B cell (primary cell): ENCODE measurements at regions not wholly inside any gene's neighbourhood (a gene's known extent, or its start where the extent isn't known, plus 50 kb on each side); places are given as distances from the start of the nearest gene placed in this dataset.

Experiments
- ATAC-seq: fragments of 200-7000 bp; cut with Tn5 transposase; one replicate; pipeline ENCODE4 v1.10.0; 2021; ENCODE audit warnings: low read depth, mild to moderate bottlenecking, moderate number of reproducible peaks, moderate library complexity
- CTCF ChIA-PET: fragments of 350-600 bp; sonication (Branson Sonifier 250); formaldehyde crosslinking; loops from one replicate; lab custom pipeline; 2021; ENCODE audit warnings: antibody characterized with exemption, inconsistent platforms; lab: Charles Lee
- POLR2A ChIA-PET: fragments of 350-600 bp; sonication (Branson Sonifier 250); formaldehyde crosslinking; loops from one replicate; lab custom pipeline; 2021; ENCODE audit warnings: antibody characterized with exemption; lab: Charles Lee
- DNase-seq: peaks from one replicate; pipeline ENCODE4 v3.0.0; 2013
- H2AFZ ChIP-seq: 2 replicates; pipeline ENCODE4 v1.6.1; 2012; ENCODE audit warnings: mild to moderate bottlenecking, low read depth, low read length; ENCODE audit not compliant: insufficient read depth, poor library complexity, severe bottlenecking
- H3K27ac ChIP-seq, 2 donors: 1 replicate in 1 of 2; 2 replicates in 1 of 2; pipeline ENCODE4 v1.5.1; 2012 to 2013; ENCODE audit warnings: low read length in 2 of 2, mild to moderate bottlenecking in 2 of 2, moderate library complexity in 1 of 2
- H3K27me3 ChIP-seq, 4 experiments: fragments of 200-600 bp in 1 of 4; sonication (generic) in 1 of 4; replicated peaks in 1 of 4; 1 replicate in 2 of 4; 2 replicates in 2 of 4; pipeline versions ENCODE4 v1.6.1 to v1.7.0; 2013 to 2016; ENCODE audit warnings: low read length in 3 of 4, mild to moderate bottlenecking in 2 of 4, mixed read lengths in 1 of 4, moderate library complexity in 1 of 4; ENCODE audit not compliant: insufficient read depth in 4 of 4, control insufficient read depth in 3 of 4; ENCODE audit errors: control extremely low read depth in 1 of 4
- H3K36me3 ChIP-seq, 2 experiments: replicated peaks in 1 of 2; 1 replicate in 1 of 2; 2 replicates in 1 of 2; pipeline versions ENCODE4 v1.6.1 to v1.7.1; 2013; ENCODE audit warnings: low read length in 1 of 2; ENCODE audit not compliant: insufficient read depth in 2 of 2, control insufficient read depth in 1 of 2; ENCODE audit errors: control extremely low read depth in 1 of 2, extremely low read depth in 1 of 2
- H3K4me1 ChIP-seq, 2 donors: fragments of 200-600 bp in 1 of 2; sonication (generic) in 1 of 2; 1 replicate in 1 of 2; 2 replicates in 1 of 2; pipeline versions ENCODE4 v1.5.1 to v1.6.1; 2013 to 2017; ENCODE audit warnings: low read length in 2 of 2; ENCODE audit not compliant: control insufficient read depth in 2 of 2, insufficient read depth in 2 of 2
- H3K4me2 ChIP-seq: replicated peaks from 2 replicates; pipeline ENCODE3; 2012; ENCODE audit warnings: mild to moderate bottlenecking, low read depth, low read length; ENCODE audit not compliant: poor library complexity, severe bottlenecking
- H3K4me3 ChIP-seq, 5 experiments: fragments of 200-600 bp in 1 of 5; sonication (generic) in 1 of 5; 1 replicate in 3 of 5; 2 replicates in 2 of 5; pipeline versions ENCODE4 v1.5.1 to v1.7.0; 2011 to 2016; ENCODE audit warnings: low read length in 4 of 5, mild to moderate bottlenecking in 4 of 5, low read depth in 2 of 5, control low read depth in 1 of 5, moderate library complexity in 1 of 5; ENCODE audit not compliant: insufficient read depth in 1 of 5; ENCODE audit errors: control extremely low read depth in 1 of 5, extremely low read depth in 1 of 5
- H3K79me2 ChIP-seq: fragments of 200-600 bp; sonication (generic); one replicate; pipeline ENCODE4 v1.6.0; 2016; ENCODE audit warnings: low read length; ENCODE audit not compliant: control insufficient read depth, insufficient read depth
- H3K9ac ChIP-seq: fragments of 200-600 bp; sonication (generic); 2 replicates; pipeline ENCODE4 v1.6.1; 2017; ENCODE audit warnings: mild to moderate bottlenecking, low read length, moderate library complexity
- H3K9me3 ChIP-seq, 3 donors: one replicate each; pipeline versions ENCODE4 v1.6.1 to v1.7.1; 2013; ENCODE audit warnings: low read length in 2 of 3; ENCODE audit not compliant: control insufficient read depth in 2 of 3, insufficient read depth in 1 of 3; ENCODE audit errors: control extremely low read depth in 1 of 3
- H4K20me1 ChIP-seq: 2 replicates; pipeline ENCODE4 v1.6.0; 2012; ENCODE audit warnings: mild to moderate bottlenecking, low read length; ENCODE audit not compliant: insufficient read depth, control insufficient read depth, poor library complexity, severe bottlenecking
- H3K27ac Mint-ChIP-seq: one replicate; pipeline ENCODE4 v1.8.0; 2021; ENCODE audit warnings: mixed read lengths
- H3K27me3 Mint-ChIP-seq: one replicate; pipeline ENCODE4 v1.8.0; 2021; ENCODE audit warnings: mixed read lengths
- H3K4me1 Mint-ChIP-seq: one replicate; pipeline ENCODE4 v1.8.0; 2021; ENCODE audit warnings: mixed read lengths
- H3K4me3 Mint-ChIP-seq: one replicate; pipeline ENCODE4 v1.8.0; 2021; ENCODE audit warnings: mixed read lengths
- H3K9me3 Mint-ChIP-seq: one replicate; pipeline ENCODE4 v1.8.0; 2022; ENCODE audit warnings: mixed read lengths; ENCODE audit not compliant: insufficient read depth
- EZH2 ChIP-seq: IDR thresholded peaks from 2 replicates; pipeline ENCODE4 v1.6.1; 2012; ENCODE audit warnings: borderline replicate concordance, low read depth, mild to moderate bottlenecking, moderate library complexity, low read length; ENCODE audit not compliant: insufficient read depth, poor library complexity, severe bottlenecking
- WGBS: methylation state at CpG from one replicate; pipeline ENCODE4 v1.1.5; 2013; ENCODE audit warnings: missing lambda C conversion rate; ENCODE audit not compliant: insufficient coverage; 5-methylcytosine and 5-hydroxymethylcytosine counted together
- intact Hi-C: fragments of 100-400 bp; cut with micrococcal nuclease; formaldehyde crosslinking; loops from one replicate; pipeline ENCODE4 v1.10.0; 2022
- TF ChIP-seq, protein P1 (sequence below): fragments of 200-600 bp; IDR thresholded peaks from one replicate; pipeline ENCODE4 v1.8.0; 2022; ENCODE audit warnings: antibody characterized with exemption, mild to moderate bottlenecking

DNA sequence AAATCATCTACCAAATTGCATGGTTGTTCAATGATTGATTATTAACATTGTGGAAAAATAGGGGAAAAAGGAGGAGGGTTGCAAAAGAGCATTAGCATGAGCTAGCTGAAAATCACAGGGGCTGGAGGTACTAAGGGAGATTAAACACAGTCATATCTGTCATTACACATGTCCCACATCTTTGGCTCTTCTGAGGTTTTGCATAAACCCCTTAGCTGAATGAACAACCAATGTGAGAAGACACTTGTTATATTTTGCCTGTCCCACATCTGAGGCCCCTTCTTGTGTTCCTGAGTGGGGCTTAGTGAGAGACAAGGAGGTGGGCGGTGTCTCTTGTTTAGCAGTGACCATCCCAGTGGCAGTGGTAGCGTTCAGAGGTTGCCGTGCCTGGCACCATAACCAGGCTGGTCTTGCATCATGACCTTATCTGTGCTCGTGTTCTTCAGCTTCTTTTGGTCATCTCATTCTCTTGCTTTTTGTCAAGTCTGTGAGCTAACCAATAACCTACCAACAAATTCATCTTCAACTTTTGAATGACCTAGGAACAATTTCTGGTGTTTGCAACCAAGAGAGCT, 95.6 kb downstream of the MID1IP1 start:
- H3K4me3 ChIP-seq, result no peak overlapping the region
- no peaks in the 10 kb centered on the region for H3K79me2 ChIP-seq
- no peak overlapping the region for H2AFZ ChIP-seq
- no peak overlapping the region for H3K27ac Mint-ChIP-seq
- no CpG with 5 or more reads among the region's 4 CpGs for WGBS
- TF ChIP-seq, protein P1, sequence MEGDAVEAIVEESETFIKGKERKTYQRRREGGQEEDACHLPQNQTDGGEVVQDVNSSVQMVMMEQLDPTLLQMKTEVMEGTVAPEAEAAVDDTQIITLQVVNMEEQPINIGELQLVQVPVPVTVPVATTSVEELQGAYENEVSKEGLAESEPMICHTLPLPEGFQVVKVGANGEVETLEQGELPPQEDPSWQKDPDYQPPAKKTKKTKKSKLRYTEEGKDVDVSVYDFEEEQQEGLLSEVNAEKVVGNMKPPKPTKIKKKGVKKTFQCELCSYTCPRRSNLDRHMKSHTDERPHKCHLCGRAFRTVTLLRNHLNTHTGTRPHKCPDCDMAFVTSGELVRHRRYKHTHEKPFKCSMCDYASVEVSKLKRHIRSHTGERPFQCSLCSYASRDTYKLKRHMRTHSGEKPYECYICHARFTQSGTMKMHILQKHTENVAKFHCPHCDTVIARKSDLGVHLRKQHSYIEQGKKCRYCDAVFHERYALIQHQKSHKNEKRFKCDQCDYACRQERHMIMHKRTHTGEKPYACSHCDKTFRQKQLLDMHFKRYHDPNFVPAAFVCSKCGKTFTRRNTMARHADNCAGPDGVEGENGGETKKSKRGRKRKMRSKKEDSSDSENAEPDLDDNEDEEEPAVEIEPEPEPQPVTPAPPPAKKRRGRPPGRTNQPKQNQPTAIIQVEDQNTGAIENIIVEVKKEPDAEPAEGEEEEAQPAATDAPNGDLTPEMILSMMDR, result no peak
- no peak for TF ChIP-seq EZH2
- no peaks in the 10 kb centered on the region for H3K9me3 ChIP-seq
- H3K4me3 Mint-ChIP-seq, result no peak overlapping the region
- ChIA-PET CTCF (no interaction called here), POLR2A (no interaction called here)
- intact Hi-C loops, result no loop called here
- H3K4me1 Mint-ChIP-seq, result peaks cover 12% of the 10 kb centered on the region
- H3K27me3 ChIP-seq, result no peaks in the 10 kb centered on the region
- peaks cover 0 to 1% of the 10 kb centered on the region in 2 donors for H3K4me1 ChIP-seq
- no peak for DNase-seq
- H3K9me3 Mint-ChIP-seq, result no peaks in the 10 kb centered on the region
- H3K9ac ChIP-seq, result no peak overlapping the region
- H3K27ac ChIP-seq, result no peak overlapping the region
- H3K36me3 ChIP-seq, result no peaks in the 10 kb centered on the region
- no peak for ATAC-seq
- H3K27me3 Mint-ChIP-seq, result no peaks in the 10 kb centered on the region
- no peak overlapping the region for H3K4me2 ChIP-seq
- H4K20me1 ChIP-seq, result no peaks in the 10 kb centered on the region

DNA sequence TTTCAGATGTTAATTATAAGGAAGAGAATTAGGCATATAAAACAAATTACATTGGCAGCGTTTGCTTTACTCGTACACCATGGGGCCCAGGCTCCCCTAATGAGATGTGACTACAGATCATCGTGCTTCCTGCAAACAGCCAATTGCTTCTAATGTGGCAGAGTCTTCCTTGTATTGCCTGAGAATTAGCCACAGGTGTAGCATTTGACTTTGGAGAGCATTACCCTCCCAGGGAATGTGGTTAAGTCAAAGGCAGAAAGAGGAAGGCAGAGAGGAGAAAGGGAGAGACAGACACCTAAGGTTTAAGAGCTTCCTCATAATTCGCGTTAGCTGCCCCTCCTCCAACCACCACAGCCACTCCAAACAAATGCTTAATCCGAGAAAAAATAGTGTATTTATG, 97.0 kb downstream of the MID1IP1 start:
- CTCF ChIA-PET, result no interaction called here

More for the DNA sequence above, 97.0 kb downstream of the MID1IP1 start:
- H3K27ac ChIP-seq, result no peak overlapping the region
- H3K27ac Mint-ChIP-seq, result no peak overlapping the region
- POLR2A ChIA-PET, result no interaction called here
- WGBS, result no CpG with 5 or more reads among the region's 6 CpGs
- H3K9me3 Mint-ChIP-seq, result no peaks in the 10 kb centered on the region
- no peaks in the 10 kb centered on the region for H3K27me3 Mint-ChIP-seq
- H3K4me1 Mint-ChIP-seq, result peaks cover 9% of the 10 kb centered on the region
- H2AFZ ChIP-seq, result no peak overlapping the region
- H3K9ac ChIP-seq, result no peak overlapping the region
- no peak for TF ChIP-seq EZH2
- TF ChIP-seq, protein P1, result no peak
- H3K4me2 ChIP-seq, result no peak overlapping the region
- H3K9me3 ChIP-seq, result no peaks in the 10 kb centered on the region
- no peaks in the 10 kb centered on the region for H3K4me1 ChIP-seq
- H3K27me3 ChIP-seq, result no peaks in the 10 kb centered on the region
- intact Hi-C loops, result no loop called here
- no peak overlapping the region for H3K4me3 Mint-ChIP-seq
- no peaks in the 10 kb centered on the region for H4K20me1 ChIP-seq
- H3K79me2 ChIP-seq, result no peaks in the 10 kb centered on the region
- ATAC-seq, result no peak
- no peak for DNase-seq
- H3K36me3 ChIP-seq, result no peaks in the 10 kb centered on the region
- no peak overlapping the region for H3K4me3 ChIP-seq
